GM19395 (cell line): ENCODE measurements at regions not wholly inside any gene's neighbourhood (a gene's known extent, or its start where the extent isn't known, plus 50 kb on each side); places are given as distances from the start of the nearest gene placed in this dataset.
"Not testable (repeated sequence)": the region's sequence is repeated elsewhere in the genome, so short reads cannot be mapped to it uniquely, and the experiment has no call there.

ENCODE experiments used
- ATAC-seq: cut with Tn5 transposase; IDR thresholded peaks from one replicate; pipeline ENCODE4 v1.9.1; 2021; ENCODE audit warnings: mild to moderate bottlenecking, moderate library complexity; ENCODE audit not compliant: unreplicated experiment

- ATAC-seq, result no peak
These were observed 98.0 kb upstream of the MAP9 start for GRCh38 chr4:155474758-155475157.

GRCh38 chr4:155473420-155474095 lies 96.8 kb upstream of the MAP9 start:
- no peak for ATAC-seq

GRCh38 chr4:155468282-155468681 lies 91.5 kb upstream of the MAP9 start:
- ATAC-seq, result no peak

GRCh38 chr4:155450676-155451075 lies 73.9 kb upstream of the MAP9 start:
- ATAC-seq, result no peak

- ATAC-seq, result no peak
These were observed 68.5 kb upstream of the MAP9 start for GRCh38 chr4:155445306-155445705.

GRCh38 chr4:155444721-155445120 lies 68.0 kb upstream of the MAP9 start:
- no peak for ATAC-seq

- peak; percentile 86 for ATAC-seq
These were observed 65.7 kb upstream of the MAP9 start for GRCh38 chr4:155442267-155443105.

GRCh38 chr4:155441475-155441874 lies 64.7 kb upstream of the MAP9 start:
- no peak for ATAC-seq

GRCh38 chr4:155439760-155440159 lies 63.0 kb upstream of the MAP9 start:
- ATAC-seq, result not testable (repeated sequence)

- ATAC-seq, result no peak
These were observed 58.1 kb upstream of the MAP9 start for GRCh38 chr4:155434904-155435303.

GRCh38 chr4:155434366-155434765 lies 57.6 kb upstream of the MAP9 start:
- ATAC-seq, result no peak

- ATAC-seq, result no peak
These were observed 57.0 kb upstream of the MAP9 start for GRCh38 chr4:155433636-155434360.

- ATAC-seq, result no peak
These were observed 54.4 kb upstream of the MAP9 start for GRCh38 chr4:155430895-155431795.

- no peak for ATAC-seq
These were observed 51.4 kb upstream of the MAP9 start for GRCh38 chr4:155428128-155428527.

- ATAC-seq, result no peak
These were observed 50.2 kb upstream of the MAP9 start for GRCh38 chr4:155426953-155427352.
